ENCODE measurements at regions not wholly inside any gene's neighbourhood (a gene's known extent, or its start where the extent isn't known, plus 50 kb on each side); places are given as distances from the start of the nearest gene placed in this dataset.

- no peak for TF ChIP-seq CTCF (IDR thresholded peaks at IDR 0.05; ENCODE audit: extremely low read depth, low read depth, low read length)
- Histone ChIP-seq H3K27ac (ENCODE audit: low read depth, low read length) (no peak overlapping the region), H3K4me2 (ENCODE audit: insufficient read depth, low read length) (no peak overlapping the region), H3K9me3 (ENCODE audit: low read depth, low read length) (no peaks in the 10 kb centered on the region), H4K20me1 (ENCODE audit: insufficient read depth, low read length) (no peaks in the 10 kb centered on the region), H3K4me1 (ENCODE audit: insufficient read depth, low read length) (no peaks in the 10 kb centered on the region), H3K36me3 (ENCODE audit: insufficient read depth, low read length) (no peaks in the 10 kb centered on the region), H3K4me3 (ENCODE audit: insufficient read depth, low read length) (no peak overlapping the region), H3K27me3 (ENCODE audit: insufficient read depth, low read length) (peaks cover 11% of the 10 kb centered on the region), H2AFZ (ENCODE audit: low read length) (no peak overlapping the region), H3K79me2 (ENCODE audit: insufficient read depth, low read length) (no peaks in the 10 kb centered on the region)
- no peak for DNase-seq (ENCODE audit: insufficient read length, low spot score, missing footprints)
These were observed 749.3 kb upstream of the GOLIM4 start for GRCh38 chr3:168844894-168845482.

- H3K36me3 ChIP-seq (ENCODE audit: insufficient read depth, low read length) = no peaks in the 10 kb centered on the region
- no peaks in the 10 kb centered on the region for H3K79me2 ChIP-seq (ENCODE audit: insufficient read depth, low read length)
- H2AFZ ChIP-seq (ENCODE audit: low read length) = no peak overlapping the region
- no peak overlapping the region for H3K4me2 ChIP-seq (ENCODE audit: insufficient read depth, low read length)
- H3K9me3 ChIP-seq (ENCODE audit: low read depth, low read length) = no peaks in the 10 kb centered on the region
- no peaks in the 10 kb centered on the region for H4K20me1 ChIP-seq (ENCODE audit: insufficient read depth, low read length)
- TF ChIP-seq CTCF (IDR thresholded peaks at IDR 0.05; ENCODE audit: extremely low read depth, low read depth, low read length) = no peak
- no peak for DNase-seq (ENCODE audit: insufficient read length, low spot score, missing footprints)
- H3K27me3 ChIP-seq (ENCODE audit: insufficient read depth, low read length) = peaks cover 11% of the 10 kb centered on the region
- no peaks in the 10 kb centered on the region for H3K4me1 ChIP-seq (ENCODE audit: insufficient read depth, low read length)
- no peak overlapping the region for H3K4me3 ChIP-seq (ENCODE audit: insufficient read depth, low read length)
- no peak overlapping the region for H3K27ac ChIP-seq (ENCODE audit: low read depth, low read length)
These were observed 748.7 kb upstream of the GOLIM4 start for GRCh38 chr3:168844472-168844871.

GRCh38 chr3:168843481-168843880 is 747.8 kb upstream of the GOLIM4 start:
- H3K36me3 ChIP-seq (ENCODE audit: insufficient read depth, low read length) = no peaks in the 10 kb centered on the region
- H2AFZ ChIP-seq (ENCODE audit: low read length) = no peak overlapping the region
- no peaks in the 10 kb centered on the region for H3K9me3 ChIP-seq (ENCODE audit: low read depth, low read length)
- H3K79me2 ChIP-seq (ENCODE audit: insufficient read depth, low read length) = no peaks in the 10 kb centered on the region
- H3K4me2 ChIP-seq (ENCODE audit: insufficient read depth, low read length) = no peak overlapping the region
- peaks cover 11% of the 10 kb centered on the region for H3K27me3 ChIP-seq (ENCODE audit: insufficient read depth, low read length)
- no peak overlapping the region for H3K27ac ChIP-seq (ENCODE audit: low read depth, low read length)
- no peaks in the 10 kb centered on the region for H3K4me1 ChIP-seq (ENCODE audit: insufficient read depth, low read length)
- H4K20me1 ChIP-seq (ENCODE audit: insufficient read depth, low read length) = no peaks in the 10 kb centered on the region
- no peak for DNase-seq (ENCODE audit: insufficient read length, low spot score, missing footprints)
- no peak for TF ChIP-seq CTCF (IDR thresholded peaks at IDR 0.05; ENCODE audit: extremely low read depth, low read depth, low read length)
- no peak overlapping the region for H3K4me3 ChIP-seq (ENCODE audit: insufficient read depth, low read length)

DNA sequence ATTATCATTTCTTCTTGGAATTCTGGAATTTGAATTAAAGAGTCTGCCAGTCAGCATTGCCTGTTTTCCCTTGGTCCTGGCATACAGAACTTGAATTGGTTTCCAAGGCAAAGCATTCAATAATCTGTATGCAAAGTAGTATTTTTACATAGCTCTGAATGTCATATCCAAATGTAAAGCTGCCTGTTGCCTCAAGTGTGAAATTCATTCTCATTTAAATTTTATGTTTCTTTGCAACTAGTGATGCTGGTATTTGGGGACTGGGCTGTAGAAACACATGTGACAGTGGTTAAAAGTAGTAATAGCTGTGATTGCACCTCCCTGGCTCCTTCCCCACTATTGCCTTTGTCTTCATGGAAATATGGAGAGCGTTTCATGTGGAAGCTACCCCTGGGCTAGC is 743.9 kb upstream of the GOLIM4 start:
- no peaks in the 10 kb centered on the region for H3K79me2 ChIP-seq (ENCODE audit: insufficient read depth, low read length)
- H3K4me1 ChIP-seq (ENCODE audit: insufficient read depth, low read length) = no peaks in the 10 kb centered on the region
- TF ChIP-seq CTCF (IDR thresholded peaks at IDR 0.05; ENCODE audit: extremely low read depth, low read depth, low read length) = no peak
- H3K4me3 ChIP-seq (ENCODE audit: insufficient read depth, low read length) = no peak overlapping the region
- no peak overlapping the region for H3K27ac ChIP-seq (ENCODE audit: low read depth, low read length)
- no peak overlapping the region for H3K4me2 ChIP-seq (ENCODE audit: insufficient read depth, low read length)
- H3K9me3 ChIP-seq (ENCODE audit: low read depth, low read length) = no peaks in the 10 kb centered on the region
- H3K36me3 ChIP-seq (ENCODE audit: insufficient read depth, low read length) = no peaks in the 10 kb centered on the region
- DNase-seq (ENCODE audit: insufficient read length, low spot score, missing footprints) = no peak
- no peaks in the 10 kb centered on the region for H3K27me3 ChIP-seq (ENCODE audit: insufficient read depth, low read length)
- H2AFZ ChIP-seq (ENCODE audit: low read length) = no peak overlapping the region
- H4K20me1 ChIP-seq (ENCODE audit: insufficient read depth, low read length) = no peaks in the 10 kb centered on the region
